K562 (cell line): ENCODE measurements at regions not wholly inside any gene's neighbourhood (a gene's known extent, or its start where the extent isn't known, plus 50 kb on each side); places are given as distances from the start of the nearest gene placed in this dataset.

Experiments used
- EZH2 ChIP-seq: IDR thresholded peaks from 2 replicates; pipeline ENCODE4 v1.6.1; 2012; ENCODE audit warnings: low read depth, mild to moderate bottlenecking, inconsistent platforms, low read length, borderline replicate concordance
- KLF10 ChIP-seq: fragments of 250-450 bp; sonication (Bioruptor Pico); IDR thresholded peaks from 2 replicates; pipeline ENCODE4 v1.6.1; 2021; ENCODE audit warnings: matching md5 sums
- MAFK ChIP-seq: IDR thresholded peaks from 2 replicates; pipeline ENCODE4 v1.6.1; 2011; ENCODE audit warnings: low read length, improper control_type of control experiment
- TF ChIP-seq, protein P1 (sequence below): fragments of 450-650 bp; IDR thresholded peaks from one replicate; pipeline ENCODE4 v1.6.1; 2018; ENCODE audit warnings: mild to moderate bottlenecking, moderate library complexity; ENCODE audit not compliant: partially characterized antibody

DNA sequence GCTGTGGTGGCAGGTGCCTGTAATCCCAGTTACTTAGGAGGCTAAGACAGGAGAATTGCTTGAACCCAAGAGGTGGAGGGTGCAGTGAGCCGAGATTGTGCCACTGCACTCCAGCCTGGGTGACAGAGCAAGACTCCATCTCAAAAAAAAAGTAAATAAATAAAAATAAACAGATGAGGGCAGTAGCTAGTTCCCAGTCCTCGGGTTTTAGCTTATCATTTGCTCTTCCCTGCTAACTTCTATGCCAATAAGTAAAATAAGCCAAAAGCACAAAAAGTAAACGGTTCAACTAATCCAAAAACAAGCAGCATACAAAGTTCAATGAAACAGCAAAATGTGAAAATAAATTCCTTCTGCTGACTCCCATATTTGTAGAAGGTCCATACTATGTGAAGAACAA is 133.0 kb upstream of the TMCC3 start:
- TF ChIP-seq KLF10 (CRISPR knock-in tag) (no peak), EZH2 (no peak), MAFK (no peak)
- TF ChIP-seq, protein P1, sequence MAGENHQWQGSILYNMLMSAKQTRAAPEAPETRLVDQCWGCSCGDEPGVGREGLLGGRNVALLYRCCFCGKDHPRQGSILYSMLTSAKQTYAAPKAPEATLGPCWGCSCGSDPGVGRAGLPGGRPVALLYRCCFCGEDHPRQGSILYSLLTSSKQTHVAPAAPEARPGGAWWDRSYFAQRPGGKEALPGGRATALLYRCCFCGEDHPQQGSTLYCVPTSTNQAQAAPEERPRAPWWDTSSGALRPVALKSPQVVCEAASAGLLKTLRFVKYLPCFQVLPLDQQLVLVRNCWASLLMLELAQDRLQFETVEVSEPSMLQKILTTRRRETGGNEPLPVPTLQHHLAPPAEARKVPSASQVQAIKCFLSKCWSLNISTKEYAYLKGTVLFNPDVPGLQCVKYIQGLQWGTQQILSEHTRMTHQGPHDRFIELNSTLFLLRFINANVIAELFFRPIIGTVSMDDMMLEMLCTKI: no peak
